ENCODE measurements at regions not wholly inside any gene's neighbourhood (a gene's known extent, or its start where the extent isn't known, plus 50 kb on each side); places are given as distances from the start of the nearest gene placed in this dataset.

- TF ChIP-seq CTCF (IDR thresholded peaks at IDR 0.05) (no peak), POLR2A (IDR thresholded peaks at IDR 0.05) (no peak)
Measured at GRCh38 chr20:55693641-55694040, 311.7 kb downstream of the CBLN4 start.
